Right lobe of liver (tissue), 6 donors: ENCODE measurements at regions not wholly inside any gene's neighbourhood (a gene's known extent, or its start where the extent isn't known, plus 50 kb on each side); places are given as distances from the start of the nearest gene placed in this dataset.

Experiments used
- ATAC-seq, 4 donors: fragments of 200-7000 bp; cut with Tn5 transposase; one replicate each; pipeline ENCODE4 v1.9.1; 2020; ENCODE audit warnings: mild to moderate bottlenecking in 4 of 4, moderate library complexity in 4 of 4
- DNase-seq, 3 donors: peaks; one replicate each; pipeline ENCODE4 v3.0.0-alpha.2; 2020
- H3K27ac ChIP-seq, 3 donors: fragments of 200-600 bp; one replicate each; pipeline ENCODE4 v1.8.0; 2022
- H3K27me3 ChIP-seq, 2 donors: fragments of 200-600 bp; one replicate each; pipeline ENCODE4 v1.8.0; 2022
- H3K36me3 ChIP-seq, 4 donors: fragments of 200-600 bp; sonication (generic) in 1 of 4; one replicate each; pipeline versions ENCODE4 v1.5.1 to v1.8.0; 2017 to 2022; ENCODE audit warnings: control low read depth in 1 of 4
- H3K4me1 ChIP-seq, 4 donors: fragments of 200-600 bp; sonication (generic) in 1 of 4; one replicate each; pipeline versions ENCODE4 v1.5.1 to v1.8.0; 2017 to 2022; ENCODE audit warnings: control low read depth in 1 of 4
- H3K4me3 ChIP-seq, 3 donors: fragments of 200-600 bp; one replicate each; pipeline ENCODE4 v1.8.0; 2022
- H3K9me3 ChIP-seq, 4 donors: fragments of 200-600 bp; sonication (generic) in 1 of 4; one replicate each; pipeline versions ENCODE4 v1.5.1 to v1.8.0; 2017 to 2022; ENCODE audit warnings: control low read depth in 1 of 4
- POLR2A ChIP-seq: fragments of 450-650 bp; IDR thresholded peaks from one replicate; pipeline ENCODE4 v1.6.1; 2017; ENCODE audit warnings: antibody characterized with exemption, mild to moderate bottlenecking
- WGBS: methylation state at CpG from one replicate; pipeline ENCODE4 v1.1.6; 2018; ENCODE audit warnings: low coverage, low lambda C conversion rate; ENCODE audit not compliant: insufficient coverage; ENCODE audit errors: missing lambda C conversion rate; 5-methylcytosine and 5-hydroxymethylcytosine counted together
- intact Hi-C, 2 donors: fragments of 100-400 bp; cut with DNase I; formaldehyde crosslinking; loops; one replicate each; pipeline versions ENCODE4 v1.11.2 to v1.14.1; 2022
- TF ChIP-seq, protein P1 (sequence below), 4 donors: fragments of 200-600 bp in 3 of 4; fragments of 450-650 bp in 1 of 4; IDR thresholded peaks; one replicate each; pipeline versions ENCODE4 v1.5.1 to v1.8.0; 2016 to 2022; ENCODE audit warnings: antibody characterized with exemption in 4 of 4, mild to moderate bottlenecking in 2 of 4
- donor health status: DM: no; HTN: yes; CAD: no.
- donor health status: DM: no; HTN: no; CAD: no.
- donor health status: DM: no; HTN: no; CAD: no.
- donor health status: DM: no; HTN: yes; CAD: no.
- donor health status: DM: no; HTN: yes; CAD: no.

DNA sequence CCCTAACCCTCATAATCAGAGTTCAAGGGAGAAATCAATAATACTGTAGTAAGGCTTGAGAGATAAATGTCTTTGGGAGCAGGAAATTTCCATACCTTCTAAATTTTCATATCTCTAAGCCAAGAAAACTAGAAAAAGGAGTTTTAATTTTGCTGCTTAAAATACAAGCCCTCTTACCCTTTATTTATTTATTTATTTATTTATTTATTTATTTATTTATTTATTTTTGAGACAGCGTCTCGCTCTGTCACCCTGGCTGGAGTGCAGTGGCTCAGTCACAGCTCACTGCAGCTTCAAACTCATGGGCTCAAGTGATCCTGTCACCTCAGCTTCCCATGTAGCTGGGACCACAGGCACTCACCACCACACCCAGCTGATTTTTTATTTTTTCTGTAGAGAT, 69.0 kb upstream of the GNAO1 start:
- H3K36me3 ChIP-seq, result no peaks in the 10 kb centered on the region
- H3K27me3 ChIP-seq, result no peaks in the 10 kb centered on the region
- intact Hi-C loops, result no loop called here
- no peaks in the 10 kb centered on the region for H3K9me3 ChIP-seq
- ATAC-seq, result no peak
- no peak for TF ChIP-seq POLR2A
- TF ChIP-seq, protein P1, sequence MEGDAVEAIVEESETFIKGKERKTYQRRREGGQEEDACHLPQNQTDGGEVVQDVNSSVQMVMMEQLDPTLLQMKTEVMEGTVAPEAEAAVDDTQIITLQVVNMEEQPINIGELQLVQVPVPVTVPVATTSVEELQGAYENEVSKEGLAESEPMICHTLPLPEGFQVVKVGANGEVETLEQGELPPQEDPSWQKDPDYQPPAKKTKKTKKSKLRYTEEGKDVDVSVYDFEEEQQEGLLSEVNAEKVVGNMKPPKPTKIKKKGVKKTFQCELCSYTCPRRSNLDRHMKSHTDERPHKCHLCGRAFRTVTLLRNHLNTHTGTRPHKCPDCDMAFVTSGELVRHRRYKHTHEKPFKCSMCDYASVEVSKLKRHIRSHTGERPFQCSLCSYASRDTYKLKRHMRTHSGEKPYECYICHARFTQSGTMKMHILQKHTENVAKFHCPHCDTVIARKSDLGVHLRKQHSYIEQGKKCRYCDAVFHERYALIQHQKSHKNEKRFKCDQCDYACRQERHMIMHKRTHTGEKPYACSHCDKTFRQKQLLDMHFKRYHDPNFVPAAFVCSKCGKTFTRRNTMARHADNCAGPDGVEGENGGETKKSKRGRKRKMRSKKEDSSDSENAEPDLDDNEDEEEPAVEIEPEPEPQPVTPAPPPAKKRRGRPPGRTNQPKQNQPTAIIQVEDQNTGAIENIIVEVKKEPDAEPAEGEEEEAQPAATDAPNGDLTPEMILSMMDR (IDR thresholded peaks at IDR 0.05), result no peak
- H3K27ac ChIP-seq, result no peak overlapping the region
- WGBS, result 100% methylated on average over 2 of the region's 2 CpGs
- no peak overlapping the region for H3K4me3 ChIP-seq
- no peak for DNase-seq
- peaks cover 0 to 10% (median 0%) of the 10 kb centered on the region in 4 donors for H3K4me1 ChIP-seq

DNA sequence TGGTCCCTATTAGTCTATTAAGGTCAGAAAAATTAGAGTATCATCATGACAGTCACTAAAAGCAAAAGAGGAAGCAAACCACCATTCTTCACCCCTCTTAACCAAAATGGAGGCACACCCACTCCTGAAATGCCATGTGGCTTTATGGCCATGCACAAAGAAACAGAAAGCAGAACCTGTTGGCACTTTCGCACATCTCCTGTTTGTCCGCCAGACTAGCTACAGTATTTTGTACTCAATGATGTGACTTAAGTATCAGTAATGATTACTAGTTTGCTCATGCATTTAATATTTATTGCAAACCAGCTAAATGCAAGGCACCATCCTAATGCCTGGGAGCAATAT, 70.2 kb upstream of the GNAO1 start:
- ATAC-seq (no peak), DNase-seq (no peak)
- no peaks in the 10 kb centered on the region for H3K9me3 ChIP-seq
- no peak for TF ChIP-seq POLR2A
- TF ChIP-seq, protein P1 (IDR thresholded peaks at IDR 0.05), result no peak
- no peak overlapping the region for H3K4me3 ChIP-seq
- intact Hi-C loops, result no loop called here
- no peak overlapping the region for H3K27ac ChIP-seq
- 92% methylated on average over 2 of the region's 2 CpGs for WGBS
- no peaks in the 10 kb centered on the region for H3K27me3 ChIP-seq
- H3K4me1 ChIP-seq, result peaks cover 0 to 5% (median 0%) of the 10 kb centered on the region in 4 donors
- H3K36me3 ChIP-seq, result no peaks in the 10 kb centered on the region

DNA sequence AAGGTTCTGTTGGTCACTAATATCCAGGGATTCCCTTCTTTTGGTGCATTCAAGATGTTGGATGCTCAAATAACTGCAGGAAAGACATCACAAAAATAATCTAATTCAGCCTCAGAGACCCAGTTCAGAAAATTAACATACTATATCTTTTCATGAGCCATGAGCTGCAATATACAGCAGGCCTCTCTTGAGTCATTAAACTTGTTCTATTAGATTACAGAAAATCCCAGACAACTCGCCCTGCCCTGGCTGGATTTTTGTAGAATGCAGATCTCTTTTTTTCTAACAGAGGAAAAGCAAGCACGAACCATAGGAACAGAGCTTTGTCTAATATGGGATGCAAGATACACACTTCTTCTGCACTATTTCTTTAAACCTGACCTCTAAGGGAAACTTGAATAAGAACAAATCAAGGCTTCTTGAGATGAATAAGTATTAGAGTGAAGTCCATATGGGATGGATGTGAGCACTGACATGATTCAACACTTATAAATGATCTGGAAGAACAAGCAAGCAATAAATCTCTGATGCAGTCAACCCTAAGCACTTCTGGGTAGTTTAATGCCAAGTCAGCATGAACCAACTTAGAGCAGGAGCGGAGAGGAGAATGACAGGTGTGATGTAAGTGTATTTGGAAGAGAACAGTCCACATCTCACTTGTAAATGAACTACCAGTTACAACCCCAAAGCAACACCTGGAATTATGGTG, 70.7 kb upstream of the GNAO1 start:
- intact Hi-C loops, result no loop called here
- Histone ChIP-seq H3K36me3 (no peaks in the 10 kb centered on the region), H3K27ac (no peak overlapping the region), H3K4me1 (peaks cover 0 to 1% (median 0%) of the 10 kb centered on the region in 4 donors), H3K9me3 (no peaks in the 10 kb centered on the region), H3K27me3 (no peaks in the 10 kb centered on the region), H3K4me3 (no peak overlapping the region)
- DNase-seq (no peak), ATAC-seq (no peak)
- 65% methylated on average over 3 of the region's 3 CpGs for WGBS
- TF ChIP-seq POLR2A, result no peak
- TF ChIP-seq, protein P1 (IDR thresholded peaks at IDR 0.05), result no peak

DNA sequence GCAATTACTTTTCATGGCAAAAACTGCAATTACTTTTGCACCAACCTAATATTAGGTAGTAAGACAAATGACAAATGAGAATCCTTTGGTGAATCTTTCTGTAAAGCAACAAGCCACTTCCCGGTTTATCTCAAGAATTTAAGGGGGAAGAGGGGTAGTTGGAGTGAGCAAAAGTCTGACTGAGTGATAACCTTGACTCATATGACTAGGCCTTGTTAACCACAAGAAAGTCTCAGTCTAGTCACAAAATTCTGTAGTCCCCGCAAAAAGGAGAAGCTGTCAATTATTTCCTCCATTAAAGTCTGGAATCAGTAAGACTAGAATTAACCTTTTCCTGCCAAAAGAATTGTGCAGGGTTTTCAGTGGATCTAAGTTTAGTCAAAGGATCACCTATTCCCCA, 72.2 kb upstream of the GNAO1 start:
- DNase-seq (no peak), ATAC-seq (no peak)
- intact Hi-C loops, result no loop called here
- Histone ChIP-seq H3K4me1 (no peaks in the 10 kb centered on the region), H3K36me3 (no peaks in the 10 kb centered on the region), H3K27me3 (no peaks in the 10 kb centered on the region), H3K9me3 (no peaks in the 10 kb centered on the region), H3K4me3 (no peak overlapping the region), H3K27ac (no peak overlapping the region)
- no peak for TF ChIP-seq POLR2A
- TF ChIP-seq, protein P1 (IDR thresholded peaks at IDR 0.05), result no peak
- WGBS, result 42% methylated on average over 2 of the region's 2 CpGs

DNA sequence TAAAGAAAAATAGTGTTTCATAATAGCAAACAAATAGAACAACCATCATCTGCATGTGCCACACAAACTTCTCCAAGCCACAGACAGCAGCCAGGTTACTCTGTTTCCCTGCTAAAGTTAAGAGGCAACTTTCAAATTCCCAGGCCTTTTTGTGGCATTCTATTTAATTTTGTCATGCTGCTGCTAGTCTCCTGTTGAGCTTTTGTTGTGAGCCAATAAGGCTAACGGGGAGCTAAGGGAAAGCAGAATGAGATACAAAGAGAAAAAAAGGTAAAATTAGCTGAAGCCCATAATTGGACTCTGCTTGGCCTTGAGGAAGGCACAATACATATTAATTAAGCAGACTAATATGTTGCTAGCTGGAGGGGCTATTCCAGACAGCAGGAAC, 74.7 kb upstream of the GNAO1 start:
- no peaks in the 10 kb centered on the region for H3K36me3 ChIP-seq
- H3K27me3 ChIP-seq, result no peaks in the 10 kb centered on the region
- DNase-seq (no peak), ATAC-seq (no peak)
- intact Hi-C loops, result no loop called here
- 64% methylated on average over 1 of the region's 1 CpG for WGBS
- no peak overlapping the region for H3K4me3 ChIP-seq
- no peak for TF ChIP-seq POLR2A
- TF ChIP-seq, protein P1 (IDR thresholded peaks at IDR 0.05), result no peak
- H3K4me1 ChIP-seq, result no peaks in the 10 kb centered on the region
- no peaks in the 10 kb centered on the region for H3K9me3 ChIP-seq
- no peak overlapping the region for H3K27ac ChIP-seq
